ENCODE measurements at regions not wholly inside any gene's neighbourhood (a gene's known extent, or its start where the extent isn't known, plus 50 kb on each side); places are given as distances from the start of the nearest gene placed in this dataset.

GRCh38 chr9:13354733-13355132 lies 75.2 kb upstream of the MPDZ start:
- Histone ChIP-seq H3K79me2 (ENCODE audit: control insufficient read depth, insufficient read depth, low read length, poor library complexity) (no peaks in the 10 kb centered on the region), H3K18ac (ENCODE audit: low read length) (no peak overlapping the region), H3K9ac (ENCODE audit: low read length) (no peak overlapping the region), H3K27ac (ENCODE audit: low read depth, low read length) (no peak overlapping the region), H3K4ac (ENCODE audit: low read depth, low read length) (no peak overlapping the region), H3K4me2 (ENCODE audit: low read length) (no peak overlapping the region), H4K8ac (ENCODE audit: low read depth, low read length) (no peak overlapping the region), H2BK5ac (ENCODE audit: low read depth, low read length, poor library complexity) (no peak overlapping the region), H3K23ac (ENCODE audit: low read length) (no peak overlapping the region), H3K4me1 (ENCODE audit: control insufficient read depth in 1 of 2, insufficient read depth in 2 of 2, low read length in 2 of 2) (no peaks in the 10 kb centered on the region), H2AK5ac (ENCODE audit: low read length) (no peak overlapping the region), H3K36me3 (ENCODE audit: control insufficient read depth in 1 of 2, insufficient read depth in 2 of 2, low read length in 2 of 2) (no peaks in the 10 kb centered on the region), H3K14ac (ENCODE audit: low read length) (no peak overlapping the region), H2BK12ac (ENCODE audit: low read length) (no peak overlapping the region), H4K91ac (ENCODE audit: low read depth, low read length) (no peak overlapping the region), H2BK120ac (ENCODE audit: insufficient read depth, low read length, poor library complexity) (no peak overlapping the region), H2AFZ (ENCODE audit: insufficient read depth, low read length, poor library complexity) (no peak overlapping the region), H4K12ac (ENCODE audit: low read depth, low read length) (no peak overlapping the region), H3K79me1 (ENCODE audit: low read length) (peaks cover 1% of the 10 kb centered on the region), H3K4me3 (ENCODE audit: low read depth, low read length) (no peak overlapping the region), H3K27me3 (ENCODE audit: insufficient read depth, low read length) (no peaks in the 10 kb centered on the region), H3K9me3 (ENCODE audit: insufficient read depth, low read depth, low read length) (no peaks in the 10 kb centered on the region)
- no peak for DNase-seq
- WGBS (ENCODE audit: extremely low coverage, insufficient coverage, insufficient read length), result no CpG with 5 or more reads among the region's 2 CpGs

- H3K79me1 ChIP-seq (ENCODE audit: low read length), result no peaks in the 10 kb centered on the region
- H2BK5ac ChIP-seq (ENCODE audit: low read depth, low read length, poor library complexity), result no peak overlapping the region
- no peak for DNase-seq
- H3K14ac ChIP-seq (ENCODE audit: low read length), result no peak overlapping the region
- H2BK12ac ChIP-seq (ENCODE audit: low read length), result no peak overlapping the region
- no peak overlapping the region for H2BK120ac ChIP-seq (ENCODE audit: insufficient read depth, low read length, poor library complexity)
- H3K9ac ChIP-seq (ENCODE audit: low read length), result no peak overlapping the region
- H3K27me3 ChIP-seq (ENCODE audit: insufficient read depth, low read length), result no peaks in the 10 kb centered on the region
- no peak overlapping the region for H2AFZ ChIP-seq (ENCODE audit: insufficient read depth, low read length, poor library complexity)
- H4K8ac ChIP-seq (ENCODE audit: low read depth, low read length), result no peak overlapping the region
- no peak overlapping the region for H3K18ac ChIP-seq (ENCODE audit: low read length)
- H4K12ac ChIP-seq (ENCODE audit: low read depth, low read length), result no peak overlapping the region
- no CpG with 5 or more reads among the region's 4 CpGs for WGBS (ENCODE audit: extremely low coverage, insufficient coverage, insufficient read length)
- H3K4me2 ChIP-seq (ENCODE audit: low read length), result no peak overlapping the region
- no peak overlapping the region for H3K4me3 ChIP-seq (ENCODE audit: low read depth, low read length)
- no peak overlapping the region for H4K91ac ChIP-seq (ENCODE audit: low read depth, low read length)
- no peak overlapping the region for H3K23ac ChIP-seq (ENCODE audit: low read length)
- H3K9me3 ChIP-seq (ENCODE audit: insufficient read depth, low read depth, low read length), result no peaks in the 10 kb centered on the region
- no peaks in the 10 kb centered on the region for H3K4me1 ChIP-seq (ENCODE audit: control insufficient read depth in 1 of 2, insufficient read depth in 2 of 2, low read length in 2 of 2)
- no peak overlapping the region for H2AK5ac ChIP-seq (ENCODE audit: low read length)
- H3K36me3 ChIP-seq (ENCODE audit: control insufficient read depth in 1 of 2, insufficient read depth in 2 of 2, low read length in 2 of 2), result no peaks in the 10 kb centered on the region
- no peak overlapping the region for H3K4ac ChIP-seq (ENCODE audit: low read depth, low read length)
- no peak overlapping the region for H3K27ac ChIP-seq (ENCODE audit: low read depth, low read length)
- H3K79me2 ChIP-seq (ENCODE audit: control insufficient read depth, insufficient read depth, low read length, poor library complexity), result no peaks in the 10 kb centered on the region
Observed at GRCh38 chr9:13352451-13352979, 73.0 kb upstream of the MPDZ start.

GRCh38 chr9:13351778-13352386 lies 72.4 kb upstream of the MPDZ start:
- no CpG with 5 or more reads among the region's 3 CpGs for WGBS (ENCODE audit: extremely low coverage, insufficient coverage, insufficient read length)
- H3K27ac ChIP-seq (ENCODE audit: low read depth, low read length), result no peak overlapping the region
- H4K12ac ChIP-seq (ENCODE audit: low read depth, low read length), result no peak overlapping the region
- no peak overlapping the region for H3K18ac ChIP-seq (ENCODE audit: low read length)
- H3K4me3 ChIP-seq (ENCODE audit: low read depth, low read length), result no peak overlapping the region
- H2BK5ac ChIP-seq (ENCODE audit: low read depth, low read length, poor library complexity), result no peak overlapping the region
- no peaks in the 10 kb centered on the region for H3K4me1 ChIP-seq (ENCODE audit: control insufficient read depth in 1 of 2, insufficient read depth in 2 of 2, low read length in 2 of 2)
- H3K4me2 ChIP-seq (ENCODE audit: low read length), result no peak overlapping the region
- no peak overlapping the region for H3K14ac ChIP-seq (ENCODE audit: low read length)
- H2BK120ac ChIP-seq (ENCODE audit: insufficient read depth, low read length, poor library complexity), result no peak overlapping the region
- no peak overlapping the region for H2AFZ ChIP-seq (ENCODE audit: insufficient read depth, low read length, poor library complexity)
- no peak overlapping the region for H3K9ac ChIP-seq (ENCODE audit: low read length)
- H3K4ac ChIP-seq (ENCODE audit: low read depth, low read length), result no peak overlapping the region
- no peaks in the 10 kb centered on the region for H3K9me3 ChIP-seq (ENCODE audit: insufficient read depth, low read depth, low read length)
- no peak overlapping the region for H3K23ac ChIP-seq (ENCODE audit: low read length)
- no peaks in the 10 kb centered on the region for H3K36me3 ChIP-seq (ENCODE audit: control insufficient read depth in 1 of 2, insufficient read depth in 2 of 2, low read length in 2 of 2)
- H3K79me2 ChIP-seq (ENCODE audit: control insufficient read depth, insufficient read depth, low read length, poor library complexity), result no peaks in the 10 kb centered on the region
- no peak overlapping the region for H2BK12ac ChIP-seq (ENCODE audit: low read length)
- H3K79me1 ChIP-seq (ENCODE audit: low read length), result no peaks in the 10 kb centered on the region
- no peak overlapping the region for H4K91ac ChIP-seq (ENCODE audit: low read depth, low read length)
- H2AK5ac ChIP-seq (ENCODE audit: low read length), result no peak overlapping the region
- no peak overlapping the region for H4K8ac ChIP-seq (ENCODE audit: low read depth, low read length)
- no peaks in the 10 kb centered on the region for H3K27me3 ChIP-seq (ENCODE audit: insufficient read depth, low read length)
- peak; percentile 11 to 75 for DNase-seq

GRCh38 chr9:13332571-13332970 lies 53.1 kb upstream of the MPDZ start:
- DNase-seq, result no peak
- no peak overlapping the region for H3K23ac ChIP-seq (ENCODE audit: low read length)
- H3K79me2 ChIP-seq (ENCODE audit: control insufficient read depth, insufficient read depth, low read length, poor library complexity), result no peaks in the 10 kb centered on the region
- H3K14ac ChIP-seq (ENCODE audit: low read length), result no peak overlapping the region
- no peak overlapping the region for H4K91ac ChIP-seq (ENCODE audit: low read depth, low read length)
- no peak overlapping the region for H2AK5ac ChIP-seq (ENCODE audit: low read length)
- WGBS (ENCODE audit: extremely low coverage, insufficient coverage, insufficient read length), result no CpG with 5 or more reads among the region's 2 CpGs
- no peak overlapping the region for H3K18ac ChIP-seq (ENCODE audit: low read length)
- H3K4me2 ChIP-seq (ENCODE audit: low read length), result no peak overlapping the region
- no peak overlapping the region for H4K12ac ChIP-seq (ENCODE audit: low read depth, low read length)
- H3K4me1 ChIP-seq (ENCODE audit: control insufficient read depth in 1 of 2, insufficient read depth in 2 of 2, low read length in 2 of 2), result no peaks in the 10 kb centered on the region
- no peaks in the 10 kb centered on the region for H3K36me3 ChIP-seq (ENCODE audit: control insufficient read depth in 1 of 2, insufficient read depth in 2 of 2, low read length in 2 of 2)
- H3K4ac ChIP-seq (ENCODE audit: low read depth, low read length), result no peak overlapping the region
- H2AFZ ChIP-seq (ENCODE audit: insufficient read depth, low read length, poor library complexity), result no peak overlapping the region
- H3K9me3 ChIP-seq (ENCODE audit: insufficient read depth, low read depth, low read length), result no peaks in the 10 kb centered on the region
- no peaks in the 10 kb centered on the region for H3K79me1 ChIP-seq (ENCODE audit: low read length)
- no peak overlapping the region for H4K8ac ChIP-seq (ENCODE audit: low read depth, low read length)
- H3K27me3 ChIP-seq (ENCODE audit: insufficient read depth, low read length), result no peaks in the 10 kb centered on the region
- no peak overlapping the region for H3K9ac ChIP-seq (ENCODE audit: low read length)
- no peak overlapping the region for H2BK12ac ChIP-seq (ENCODE audit: low read length)
- no peak overlapping the region for H3K27ac ChIP-seq (ENCODE audit: low read depth, low read length)
- H3K4me3 ChIP-seq (ENCODE audit: low read depth, low read length), result no peak overlapping the region
- no peak overlapping the region for H2BK5ac ChIP-seq (ENCODE audit: low read depth, low read length, poor library complexity)
- H2BK120ac ChIP-seq (ENCODE audit: insufficient read depth, low read length, poor library complexity), result no peak overlapping the region
